H1 (cell line): ENCODE measurements at regions not wholly inside any gene's neighbourhood (a gene's known extent, or its start where the extent isn't known, plus 50 kb on each side); places are given as distances from the start of the nearest gene placed in this dataset.

Experiments used
- ATF2 ChIP-seq: IDR thresholded peaks from 2 replicates; pipeline ENCODE4 v1.6.1; 2012; ENCODE audit warnings: low read length, inconsistent platforms
- CTCF ChIP-seq, 3 experiments: IDR thresholded peaks; 1 replicate in 2 of 3; 2 replicates in 1 of 3; pipeline versions ENCODE4 v1.5.1 to v1.6.1; 2011; ENCODE audit warnings: low read length in 3 of 3, mild to moderate bottlenecking in 3 of 3, inconsistent platforms in 2 of 3, low read depth in 1 of 3, moderate library complexity in 1 of 3; ENCODE audit not compliant: insufficient read depth in 1 of 3; ENCODE audit errors: control extremely low read depth in 1 of 3
- EP300 ChIP-seq, 2 experiments: IDR thresholded peaks; 1 replicate in 1 of 2; 2 replicates in 1 of 2; pipeline ENCODE4 v1.6.1; 2011 to 2012; ENCODE audit warnings: low read depth in 2 of 2, low read length in 2 of 2, mild to moderate bottlenecking in 2 of 2, borderline replicate concordance in 1 of 2, inconsistent platforms in 1 of 2, moderate library complexity in 1 of 2
- EZH2 ChIP-seq: fragments of 200-600 bp; sonication (generic); IDR thresholded peaks from 2 replicates; pipeline ENCODE4 v1.7.1; 2012; ENCODE audit warnings: low read depth, mild to moderate bottlenecking, moderate library complexity, low read length, inconsistent platforms; ENCODE audit not compliant: severe bottlenecking
- POLR2A ChIP-seq, 2 experiments: IDR thresholded peaks; 1 replicate in 1 of 2; 2 replicates in 1 of 2; pipeline ENCODE4 v1.6.1; 2011; ENCODE audit warnings: low read depth in 2 of 2, low read length in 2 of 2, mild to moderate bottlenecking in 2 of 2; ENCODE audit errors: control extremely low read depth in 1 of 2
- POLR2AphosphoS5 ChIP-seq: IDR thresholded peaks from 2 replicates; pipeline ENCODE4 v1.6.1; 2011; ENCODE audit warnings: low read depth, low read length
- RFX5 ChIP-seq: IDR thresholded peaks from 2 replicates; pipeline ENCODE4 v1.6.1; 2011; ENCODE audit warnings: low read depth, low read length, improper control_type of control experiment, borderline replicate concordance
- SIN3A ChIP-seq, 2 experiments: IDR thresholded peaks in 1 of 2; conservative IDR thresholded peaks in 1 of 2; 2 replicates each; pipeline ENCODE4 v1.6.1; 2011 to 2012; ENCODE audit warnings: low read length in 2 of 2, improper control_type of control experiment in 1 of 2, low read depth in 1 of 2, mild to moderate bottlenecking in 1 of 2
- SRF ChIP-seq: IDR thresholded peaks from 2 replicates; pipeline ENCODE4 v1.6.1; 2011; ENCODE audit warnings: mild to moderate bottlenecking, low read depth, low read length, moderate library complexity
- ZNF274 ChIP-seq: IDR thresholded peaks from 2 replicates; pipeline ENCODE4 v1.7.0; 2012; ENCODE audit warnings: low read length, borderline replicate concordance; ENCODE audit errors: extremely low read depth

GRCh38 chr6:121886223-121886830, 450.9 kb downstream of the GJA1 start:
- TF ChIP-seq EZH2 (no peak), POLR2AphosphoS5 (no peak), ATF2 (no peak), CTCF (IDR thresholded peaks at IDR 0.05; ENCODE audit: control extremely low read depth in 1 of 3, insufficient read depth in 1 of 3, low read depth in 1 of 3, low read length in 3 of 3) (no peak), SIN3A (conservative IDR thresholded peaks at IDR 0.05 in 1 of 2, IDR thresholded peaks at IDR 0.05 in 1 of 2; ENCODE audit: low read depth in 1 of 2, low read length in 2 of 2) (no peak), SRF (no peak), POLR2A (IDR thresholded peaks at IDR 0.05; ENCODE audit: control extremely low read depth in 1 of 2, low read depth in 2 of 2, low read length in 2 of 2) (no peak), ZNF274 (no peak), RFX5 (no peak), EP300 (IDR thresholded peaks at IDR 0.05; ENCODE audit: borderline replicate concordance in 1 of 2, low read depth in 2 of 2, low read length in 2 of 2) (no peak)
